ENCODE measurements at regions not wholly inside any gene's neighbourhood (a gene's known extent, or its start where the extent isn't known, plus 50 kb on each side); places are given as distances from the start of the nearest gene placed in this dataset.
"Not testable (repeated sequence)": the region's sequence is repeated elsewhere in the genome, so short reads cannot be mapped to it uniquely, and the experiment has no call there.

- intact Hi-C loops (cut with DNase I): no loop called here
- DNase-seq (ENCODE audit: low spot score): no peak
These were observed 186.8 kb upstream of the RBM19 start for GRCh38 chr12:114152890-114153289.

- no peak for DNase-seq (ENCODE audit: low spot score)
- intact Hi-C loops (cut with DNase I): no loop called here
These were observed 185.9 kb upstream of the RBM19 start for GRCh38 chr12:114152066-114152465.

DNA sequence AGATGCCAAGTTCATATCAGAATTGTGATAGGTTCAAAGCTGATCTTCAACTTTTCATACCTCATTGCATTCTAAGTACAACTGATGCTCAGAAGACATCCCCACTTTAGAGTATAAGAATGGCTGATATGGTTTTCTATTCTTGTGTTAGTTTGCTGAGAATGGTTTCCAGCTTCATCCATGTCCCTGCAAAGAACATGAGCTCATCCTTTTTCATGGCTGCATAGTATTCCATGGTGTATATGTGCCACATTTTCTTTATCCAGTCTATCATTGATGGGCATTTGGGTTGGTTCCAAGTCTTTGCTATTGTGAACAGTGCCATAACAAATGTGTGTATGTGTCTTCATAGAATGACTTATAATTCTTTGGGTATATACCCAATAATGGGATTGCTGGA is 184.5 kb upstream of the RBM19 start:
- DNase-seq (ENCODE audit: low spot score); intact Hi-C loops (cut with DNase I): not testable (repeated sequence)

- intact Hi-C loops (cut with DNase I): no loop called here
- DNase-seq (ENCODE audit: low spot score): no peak
These were observed 175.9 kb upstream of the RBM19 start for GRCh38 chr12:114141921-114142564.

GRCh38 chr12:114140576-114140975 is 174.5 kb upstream of the RBM19 start:
- intact Hi-C loops (cut with DNase I): no loop called here
- no peak for DNase-seq (ENCODE audit: low spot score)

- intact Hi-C loops (cut with DNase I): no loop called here
These were observed 170.5 kb upstream of the RBM19 start for GRCh38 chr12:114136631-114137030.

DNA sequence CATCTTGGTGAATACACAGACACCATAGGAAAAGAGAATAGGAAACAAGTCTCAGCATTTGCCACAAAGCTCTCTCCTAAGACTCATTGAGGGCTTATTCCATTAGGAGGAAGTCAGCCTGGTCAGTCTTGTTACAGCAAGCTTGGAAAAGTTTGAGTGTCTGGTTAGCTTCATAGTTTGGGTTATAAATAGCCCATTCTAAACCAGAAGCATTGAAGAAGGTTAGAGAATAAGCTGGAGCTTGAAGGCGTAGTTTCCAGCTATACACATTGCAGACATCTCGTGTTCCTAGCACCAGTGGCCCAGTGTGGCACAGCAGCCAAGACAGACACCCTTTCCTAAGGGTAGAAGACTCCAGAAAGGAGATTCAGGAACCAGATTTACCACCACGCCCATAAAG is 168.8 kb upstream of the RBM19 start:
- intact Hi-C loops (cut with DNase I): no loop called here
- DNase-seq (ENCODE audit: low spot score): no peak

More at GRCh38 chr12:114136631-114137030, 170.5 kb upstream of the RBM19 start:
- no peak for DNase-seq (ENCODE audit: low spot score)

DNA sequence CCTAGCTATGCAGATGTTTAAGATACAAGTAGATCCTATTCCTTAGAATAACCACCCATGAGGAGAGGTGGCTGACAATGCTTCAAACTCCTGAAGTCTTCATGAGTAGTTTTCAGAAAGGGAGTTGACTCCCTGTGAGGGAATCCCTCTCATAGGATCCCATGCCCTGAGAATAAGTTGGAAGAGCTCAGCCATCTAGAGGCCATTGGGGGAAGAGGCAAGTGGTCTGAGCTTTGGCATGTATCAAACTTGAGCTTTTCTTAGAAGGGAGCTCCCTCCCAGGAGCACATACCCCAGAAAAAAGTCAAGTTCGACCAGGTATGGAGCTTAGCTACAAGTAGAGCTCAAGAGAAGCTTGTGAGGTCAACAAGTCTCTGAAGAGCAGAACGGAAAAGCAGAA is 165.7 kb upstream of the RBM19 start:
- DNase-seq (ENCODE audit: low spot score): no peak
- intact Hi-C loops (cut with DNase I): no loop called here

GRCh38 chr12:114123108-114123507 is 157.0 kb upstream of the RBM19 start:
- intact Hi-C loops (cut with DNase I): no loop called here
- DNase-seq (ENCODE audit: low spot score): no peak

DNA sequence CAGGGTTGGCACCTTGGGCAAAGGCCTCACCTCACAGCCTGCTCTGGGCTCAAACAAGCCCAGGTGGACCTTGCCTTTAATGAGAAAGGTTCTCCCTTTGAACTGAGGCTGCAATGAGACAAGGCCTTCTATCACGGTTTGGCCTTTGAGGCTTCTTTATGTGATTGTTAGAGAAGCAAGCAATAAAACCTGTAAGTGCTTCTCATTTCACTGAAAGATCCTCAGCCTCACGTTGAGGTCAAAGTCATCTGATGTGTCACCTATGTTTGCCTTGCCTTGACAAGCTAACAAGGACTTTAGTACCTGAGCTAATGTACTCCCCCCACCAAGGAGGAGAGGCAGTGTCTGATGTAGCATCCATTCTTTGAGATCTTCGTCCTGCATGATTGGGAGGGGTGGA is 155.9 kb upstream of the RBM19 start:
- no peak for DNase-seq (ENCODE audit: low spot score)
- intact Hi-C loops (cut with DNase I): no loop called here

DNA sequence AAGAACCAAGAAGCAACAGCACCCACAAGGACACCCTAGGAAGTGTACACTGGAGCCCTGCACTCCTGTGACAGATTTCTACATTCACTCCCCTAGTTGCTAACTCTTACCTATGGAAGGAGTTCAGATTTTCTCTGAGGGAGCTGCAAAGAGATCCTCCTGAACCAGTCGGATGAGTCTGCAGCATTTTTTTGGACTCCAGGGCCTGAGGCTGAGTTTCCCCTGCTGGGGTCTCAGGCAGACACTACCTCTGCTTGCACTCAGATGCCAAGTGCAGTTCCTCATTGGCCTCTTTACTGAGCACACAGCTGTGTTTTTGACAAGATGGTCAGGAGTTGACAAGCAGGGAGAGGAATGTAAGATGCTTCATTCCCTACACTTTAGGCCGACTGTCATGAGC is 153.2 kb upstream of the RBM19 start:
- no peak for DNase-seq (ENCODE audit: low spot score)
- intact Hi-C loops (cut with DNase I): no loop called here

DNA sequence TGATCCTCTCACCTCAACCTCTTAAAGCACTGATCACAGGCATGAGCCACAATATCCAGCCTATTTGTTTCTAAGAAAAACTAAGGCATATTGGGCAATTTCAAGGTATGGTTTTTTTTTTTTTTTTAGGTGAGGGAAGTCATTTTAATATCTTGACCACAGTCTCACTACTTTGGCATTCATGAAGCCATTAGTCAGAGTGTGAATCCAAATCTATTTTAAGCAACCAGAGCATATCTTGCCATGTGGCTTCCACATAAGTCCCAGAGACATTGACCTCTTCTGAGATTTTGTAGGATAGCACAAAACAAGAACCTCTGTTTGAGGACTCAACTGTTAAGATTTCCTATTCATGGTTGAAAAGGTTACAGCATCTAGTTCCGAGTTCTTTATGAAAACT is 130.3 kb upstream of the RBM19 start:
- intact Hi-C loops (cut with DNase I): no loop called here
- no peak for DNase-seq (ENCODE audit: low spot score)

DNA sequence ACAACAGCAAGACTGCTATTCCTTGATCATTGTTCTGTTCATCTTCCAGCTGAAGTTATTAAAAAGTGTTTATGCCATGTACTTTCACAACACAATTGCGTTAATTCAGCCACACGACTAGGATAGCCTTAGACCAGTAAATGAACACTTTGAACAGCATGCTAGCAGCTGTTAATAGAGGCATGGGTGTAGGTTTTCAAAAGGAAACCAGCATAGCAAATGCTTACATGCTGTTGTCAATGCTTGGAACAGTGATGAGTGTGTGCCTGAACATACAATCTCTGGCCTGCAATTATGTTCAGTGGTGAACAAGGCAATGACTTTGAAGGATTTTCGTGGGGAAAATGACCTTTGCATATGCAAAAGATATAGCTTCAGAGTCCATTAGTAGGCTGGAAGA is 127.4 kb upstream of the RBM19 start:
- intact Hi-C loops (cut with DNase I): no loop called here

DNA sequence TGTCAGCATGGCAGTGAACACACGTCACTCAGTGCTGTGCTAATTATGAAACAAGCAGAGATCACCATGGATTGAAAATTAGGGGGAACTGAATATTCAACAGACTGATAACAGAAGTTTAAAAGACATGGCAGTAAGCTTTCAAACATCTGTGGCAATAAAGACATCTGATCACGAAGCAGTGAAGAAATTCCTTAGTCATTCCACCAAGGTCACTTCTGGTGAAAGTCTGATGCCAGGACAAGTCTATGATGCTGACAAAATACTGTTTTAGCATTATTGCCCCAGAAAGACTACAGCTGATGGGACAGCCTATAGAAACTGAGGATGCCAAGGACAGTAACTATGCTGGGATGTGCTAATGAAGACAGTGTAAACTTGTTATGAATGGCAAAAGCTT is 126.9 kb upstream of the RBM19 start:
- intact Hi-C loops (cut with DNase I): no loop called here
- DNase-seq (ENCODE audit: low spot score): no peak

More for the DNA sequence above, 127.4 kb upstream of the RBM19 start:
- no peak for DNase-seq (ENCODE audit: low spot score)

DNA sequence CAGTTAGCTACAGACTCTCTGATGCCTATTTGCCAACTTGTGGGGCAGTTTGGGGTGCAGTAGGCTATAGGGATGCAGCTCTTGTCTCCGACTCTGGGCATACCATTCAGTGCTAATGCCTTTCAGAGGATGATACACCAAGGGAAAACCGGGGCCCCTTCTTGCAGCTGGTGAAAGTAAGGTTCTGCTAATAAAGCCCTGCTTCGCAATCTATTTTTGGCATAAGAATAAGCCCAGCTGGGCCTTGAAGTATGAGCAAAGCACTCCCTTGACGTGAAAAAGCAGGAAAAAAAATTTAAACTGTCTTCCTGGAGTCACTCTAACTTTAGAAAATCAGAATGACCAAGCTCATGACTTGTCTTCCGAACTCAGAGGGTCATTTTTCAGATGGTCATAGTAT is 124.1 kb upstream of the RBM19 start:
- DNase-seq (ENCODE audit: low spot score): no peak
- intact Hi-C loops (cut with DNase I): no loop called here

DNA sequence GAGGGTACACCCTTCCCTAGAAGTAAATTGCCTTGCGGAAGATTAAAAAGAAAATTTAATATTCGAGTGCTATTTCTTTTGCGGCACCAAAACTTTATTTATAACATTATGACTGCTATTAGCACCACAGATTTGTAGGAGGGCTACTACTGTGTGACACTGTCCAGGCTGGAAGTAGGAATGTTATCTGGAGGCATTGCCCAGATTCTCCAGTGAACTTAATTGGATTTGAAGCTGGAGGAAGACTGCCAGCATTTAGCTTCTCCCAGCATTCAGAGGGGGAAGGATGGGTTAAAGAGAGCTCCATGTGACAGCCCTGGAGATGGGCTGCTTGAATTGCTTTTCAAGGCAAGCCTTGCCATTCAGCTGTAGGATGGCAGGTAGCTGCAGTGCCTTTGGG is 107.0 kb upstream of the RBM19 start:
- DNase-seq (ENCODE audit: low spot score): no peak
- intact Hi-C loops (cut with DNase I): no loop called here

- intact Hi-C loops (cut with DNase I): no loop called here
- DNase-seq (ENCODE audit: low spot score): no peak
These were observed 103.4 kb upstream of the RBM19 start for GRCh38 chr12:114069507-114069906.

DNA sequence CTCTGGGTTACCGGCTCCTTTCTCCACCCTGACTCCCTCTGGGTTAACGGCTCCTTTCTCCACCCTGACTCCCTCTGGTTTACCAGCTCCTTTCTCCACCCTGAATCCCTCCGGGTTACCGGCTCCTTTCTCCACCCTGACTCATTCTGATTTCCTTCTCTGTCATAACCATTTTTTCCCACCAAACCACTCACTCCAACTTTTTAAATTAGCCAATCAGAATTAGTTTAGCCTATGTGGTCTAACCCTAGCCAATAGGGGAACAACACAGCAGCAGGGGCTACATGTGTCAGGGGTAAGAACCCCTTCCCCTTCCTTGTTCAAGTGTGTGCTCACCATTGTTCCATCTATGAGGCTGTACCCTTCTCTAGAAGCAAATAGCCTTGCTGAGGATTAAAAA is 98.4 kb upstream of the RBM19 start:
- no peak for DNase-seq (ENCODE audit: low spot score)
- intact Hi-C loops (cut with DNase I): no loop called here

DNA sequence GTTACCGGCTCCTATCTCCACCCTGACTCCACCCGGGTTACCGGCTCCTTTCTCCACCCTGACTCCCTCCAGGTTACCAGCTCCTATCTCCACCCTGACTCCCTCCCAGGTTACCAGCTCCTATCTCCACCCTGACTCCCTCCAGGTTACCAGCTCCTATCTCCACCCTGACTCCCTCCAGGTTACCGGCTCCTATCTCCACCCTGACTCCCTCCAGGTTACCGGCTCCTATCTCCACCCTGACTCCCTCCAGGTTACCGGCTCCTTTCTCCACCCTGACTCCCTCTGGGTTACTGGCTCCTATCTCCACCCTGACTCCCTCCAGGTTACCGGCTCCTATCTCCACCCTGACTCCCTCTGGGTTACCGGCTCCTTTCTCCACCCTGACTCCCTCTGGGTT is 97.9 kb upstream of the RBM19 start:
- intact Hi-C loops (cut with DNase I); DNase-seq (ENCODE audit: low spot score): not testable (repeated sequence)

- intact Hi-C loops (cut with DNase I): no loop called here
- no peak for DNase-seq (ENCODE audit: low spot score)
These were observed 97.3 kb upstream of the RBM19 start for GRCh38 chr12:114063435-114063834.

DNA sequence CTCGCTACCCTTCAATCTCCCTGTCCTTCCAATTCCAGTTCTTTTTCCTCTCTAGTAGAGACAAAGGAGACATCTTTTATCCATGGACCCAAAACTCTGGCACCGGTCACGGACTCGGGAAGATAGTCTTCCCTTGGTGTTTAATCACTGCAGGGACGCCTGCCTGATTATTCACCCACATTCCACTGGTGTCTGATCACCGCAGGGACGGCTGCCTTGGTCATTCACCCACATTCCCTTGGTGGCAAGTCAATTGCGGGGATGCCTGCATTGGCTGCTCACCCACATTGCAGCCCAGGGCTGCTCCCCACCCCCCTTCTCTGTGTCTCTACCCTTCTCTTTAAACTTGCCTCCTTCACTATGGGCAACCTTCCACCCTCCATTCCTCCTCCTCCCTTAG is 90.2 kb upstream of the RBM19 start:
- DNase-seq (ENCODE audit: low spot score); intact Hi-C loops (cut with DNase I): not testable (repeated sequence)

- DNase-seq (ENCODE audit: low spot score): no peak
- intact Hi-C loops (cut with DNase I): no loop called here
These were observed 88.9 kb upstream of the RBM19 start for GRCh38 chr12:114054982-114055381.

Measured in posterior vena cava (tissue), 2 donors.